Fibroblast of lung (primary cell): ENCODE measurements at regions not wholly inside any gene's neighbourhood (a gene's known extent, or its start where the extent isn't known, plus 50 kb on each side); places are given as distances from the start of the nearest gene placed in this dataset.

Experiments
- DNase-seq, 2 donors: peaks; one replicate each; pipeline versions ENCODE4 v3.0.0 to v3.0.0-alpha.2; 2010; ENCODE audit warnings: low read depth in 2 of 2
- H2AFZ ChIP-seq: 2 replicates; pipeline ENCODE4 v1.5.1; 2012; ENCODE audit warnings: low read length, control low read depth, inconsistent platforms
- H3K27ac ChIP-seq: 2 replicates; pipeline ENCODE4 v1.5.1; 2011; ENCODE audit warnings: low read length, control low read depth; ENCODE audit not compliant: insufficient read depth
- H3K27me3 ChIP-seq: 2 replicates; pipeline ENCODE4 v1.5.1; 2011; ENCODE audit warnings: mild to moderate bottlenecking, low read length; ENCODE audit not compliant: control insufficient read depth, insufficient read depth
- H3K36me3 ChIP-seq: 2 replicates; pipeline ENCODE4 v1.5.1; 2011; ENCODE audit warnings: low read length; ENCODE audit not compliant: control insufficient read depth, insufficient read depth
- H3K4me1 ChIP-seq: 2 replicates; pipeline ENCODE4 v1.5.1; 2011; ENCODE audit warnings: low read length; ENCODE audit not compliant: control insufficient read depth, insufficient read depth; ENCODE audit errors: extremely low read depth
- H3K4me2 ChIP-seq: 2 replicates; pipeline ENCODE4 v1.5.1; 2011; ENCODE audit warnings: low read length, control low read depth; ENCODE audit not compliant: insufficient read depth; ENCODE audit errors: extremely low read depth
- H3K4me3 ChIP-seq, 4 experiments: fragments of 200-600 bp in 1 of 4; sonication (generic) in 1 of 4; replicated peaks in 1 of 4; 2 replicates each; pipeline ENCODE4 v1.5.1; 2011 to 2016; ENCODE audit warnings: low read length in 4 of 4, low read depth in 3 of 4, mild to moderate bottlenecking in 3 of 4, control low read depth in 2 of 4, inconsistent platforms in 1 of 4, mixed read lengths in 1 of 4; ENCODE audit not compliant: insufficient read depth in 1 of 4; ENCODE audit errors: control extremely low read depth in 1 of 4
- H3K79me2 ChIP-seq: 2 replicates; pipeline ENCODE4 v1.5.1; 2012; ENCODE audit warnings: mild to moderate bottlenecking, low read length, inconsistent platforms; ENCODE audit not compliant: control insufficient read depth, insufficient read depth
- H3K9ac ChIP-seq: 2 replicates; pipeline ENCODE4 v1.5.1; 2011; ENCODE audit warnings: mild to moderate bottlenecking, low read length, control low read depth; ENCODE audit not compliant: insufficient read depth
- H3K9me3 ChIP-seq: 2 replicates; pipeline ENCODE4 v1.5.1; 2012; ENCODE audit warnings: low read depth, low read length; ENCODE audit not compliant: control insufficient read depth, insufficient read depth
- H4K20me1 ChIP-seq: 2 replicates; pipeline ENCODE4 v1.5.1; 2011; ENCODE audit warnings: low read length; ENCODE audit not compliant: control insufficient read depth, insufficient read depth; ENCODE audit errors: extremely low read depth
- CTCF ChIP-seq, 2 donors: IDR thresholded peaks in 1 of 2; conservative IDR thresholded peaks in 1 of 2; 1 replicate in 1 of 2; 2 replicates in 1 of 2; pipeline ENCODE4 v1.5.1; 2011 to 2012; ENCODE audit warnings: low read length in 2 of 2, control low read depth in 1 of 2, inconsistent platforms in 1 of 2, low read depth in 1 of 2, mild to moderate bottlenecking in 1 of 2
- EZH2 ChIP-seq: IDR thresholded peaks from 2 replicates; pipeline ENCODE4 v1.5.1; 2012; ENCODE audit warnings: low read length, control low read depth, mild to moderate bottlenecking; ENCODE audit errors: missing control alignments

- no peak for DNase-seq
- Histone ChIP-seq H3K79me2 (no peaks in the 10 kb centered on the region), H3K9me3 (no peaks in the 10 kb centered on the region), H3K27me3 (no peaks in the 10 kb centered on the region), H3K4me3 (no peak overlapping the region), H4K20me1 (no peaks in the 10 kb centered on the region), H3K36me3 (no peaks in the 10 kb centered on the region), H3K4me1 (no peaks in the 10 kb centered on the region), H3K27ac (no peak overlapping the region), H3K4me2 (no peak overlapping the region), H3K9ac (no peak overlapping the region), H2AFZ (no peak overlapping the region)
- TF ChIP-seq EZH2 (no peak), CTCF (conservative IDR thresholded peaks at IDR 0.05 in 1 of 2, IDR thresholded peaks at IDR 0.05 in 1 of 2; ENCODE audit: low read depth in 1 of 2, low read length in 2 of 2) (no peak)
Measured at GRCh38 chr1:29488794-29489311, 252.5 kb downstream of the PTPRU start.

DNA sequence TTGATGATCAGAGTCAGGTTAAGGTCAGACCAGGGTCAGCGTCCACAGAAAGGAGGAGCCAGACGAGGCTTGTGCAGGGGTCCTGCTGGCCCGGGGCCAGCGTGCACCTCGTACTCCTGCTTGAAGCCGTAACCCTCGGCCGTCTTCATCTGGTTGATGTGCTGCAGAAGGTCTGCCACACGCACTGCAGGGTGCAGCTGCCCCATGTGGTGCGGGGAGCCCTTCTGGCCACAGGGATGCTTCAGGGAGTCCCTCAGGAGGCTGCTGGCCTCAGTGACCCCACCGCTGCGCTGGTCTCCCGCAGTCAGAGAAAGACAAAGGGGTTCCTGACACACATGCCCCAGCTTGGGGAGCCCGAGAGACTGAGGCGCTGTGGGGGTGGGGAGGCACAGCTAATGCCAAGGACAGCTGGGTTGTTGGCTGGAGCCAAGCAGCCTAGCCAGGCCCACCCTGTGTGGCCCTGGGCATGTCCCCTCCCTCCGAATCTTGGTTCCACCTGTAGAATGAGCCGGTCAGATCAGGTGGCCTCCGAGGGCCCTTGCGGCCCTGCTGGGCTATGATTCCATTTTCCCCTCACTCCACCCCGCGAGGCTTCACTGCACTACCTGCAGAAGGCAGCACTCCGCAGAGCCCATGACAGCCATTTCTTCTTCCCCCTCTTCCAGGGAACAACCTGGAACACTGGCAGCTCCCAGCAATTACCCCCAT is 251.9 kb downstream of the PTPRU start:
- Histone ChIP-seq H3K27me3 (no peaks in the 10 kb centered on the region), H2AFZ (no peak overlapping the region), H3K27ac (no peak overlapping the region), H3K4me3 (no peak overlapping the region), H3K4me2 (no peak overlapping the region), H4K20me1 (no peaks in the 10 kb centered on the region), H3K36me3 (no peaks in the 10 kb centered on the region), H3K9ac (no peak overlapping the region), H3K4me1 (no peaks in the 10 kb centered on the region), H3K79me2 (no peaks in the 10 kb centered on the region), H3K9me3 (no peaks in the 10 kb centered on the region)
- DNase-seq, result no peak
- no peak for TF ChIP-seq CTCF (conservative IDR thresholded peaks at IDR 0.05 in 1 of 2, IDR thresholded peaks at IDR 0.05 in 1 of 2; ENCODE audit: low read depth in 1 of 2, low read length in 2 of 2)
- TF ChIP-seq EZH2, result no peak

DNA sequence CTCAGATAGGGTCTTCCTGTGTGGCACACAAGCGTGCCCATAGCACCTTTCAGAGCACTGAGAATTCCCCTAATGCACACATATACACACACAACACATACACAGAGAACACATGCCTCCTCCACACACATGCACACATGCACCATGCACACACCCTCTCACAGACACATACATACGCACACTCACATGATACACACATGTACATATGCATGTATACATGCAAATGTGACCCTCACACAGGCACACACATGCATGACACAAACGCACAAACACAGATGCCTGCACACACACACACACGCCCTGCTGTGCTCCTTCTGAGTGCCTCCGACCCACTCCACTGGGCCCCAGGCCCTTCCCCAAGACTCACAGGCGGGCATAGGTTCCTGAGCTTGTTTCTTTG is 251.0 kb downstream of the PTPRU start:
- H3K27ac ChIP-seq, result no peak overlapping the region
- H4K20me1 ChIP-seq, result no peaks in the 10 kb centered on the region
- no peak overlapping the region for H3K9ac ChIP-seq
- TF ChIP-seq CTCF (conservative IDR thresholded peaks at IDR 0.05 in 1 of 2, IDR thresholded peaks at IDR 0.05 in 1 of 2; ENCODE audit: low read depth in 1 of 2, low read length in 2 of 2) (no peak), EZH2 (no peak)
- no peak overlapping the region for H2AFZ ChIP-seq
- H3K4me2 ChIP-seq, result no peak overlapping the region
- no peaks in the 10 kb centered on the region for H3K27me3 ChIP-seq
- H3K36me3 ChIP-seq, result no peaks in the 10 kb centered on the region
- no peaks in the 10 kb centered on the region for H3K9me3 ChIP-seq
- no peak overlapping the region for H3K4me3 ChIP-seq
- H3K79me2 ChIP-seq, result no peaks in the 10 kb centered on the region
- no peak for DNase-seq
- no peaks in the 10 kb centered on the region for H3K4me1 ChIP-seq
